Lung (tissue), 11 donors: ENCODE measurements at regions not wholly inside any gene's neighbourhood (a gene's known extent, or its start where the extent isn't known, plus 50 kb on each side); places are given as distances from the start of the nearest gene placed in this dataset.
A peak's percentile ranks its signal among the peaks of the same experiment; 100 is the strongest.

ENCODE experiments used
- ATAC-seq: fragments of 200-7000 bp; cut with Tn5 transposase; one replicate; pipeline ENCODE4 v1.9.1; 2020; ENCODE audit warnings: moderate number of reproducible peaks; ENCODE audit not compliant: insufficient read depth, low FRiP score
- DNase-seq, 3 donors: peaks; one replicate each; pipeline ENCODE4 v3.0.0-alpha.2; 2013 to 2017
- H3K27ac ChIP-seq, 2 donors: one replicate each; pipeline ENCODE4 v1.5.1; 2013; ENCODE audit warnings: mild to moderate bottlenecking in 2 of 2, moderate library complexity in 2 of 2, control low read depth in 1 of 2, inconsistent platforms in 1 of 2, low read depth in 1 of 2, low read length in 1 of 2
- H3K27me3 ChIP-seq, 3 donors: one replicate each; pipeline ENCODE4 v1.5.1; 2013; ENCODE audit warnings: low read length in 2 of 3; ENCODE audit not compliant: control insufficient read depth in 3 of 3, insufficient read depth in 3 of 3
- H3K36me3 ChIP-seq, 4 donors: one replicate each; pipeline ENCODE4 v1.5.1; 2013; ENCODE audit warnings: low read length in 4 of 4, mild to moderate bottlenecking in 1 of 4, moderate library complexity in 1 of 4; ENCODE audit not compliant: control insufficient read depth in 4 of 4, insufficient read depth in 4 of 4
- H3K4me1 ChIP-seq, 5 donors: one replicate each; pipeline ENCODE4 v1.5.1; 2013; ENCODE audit warnings: low read length in 5 of 5, mild to moderate bottlenecking in 2 of 5, moderate library complexity in 1 of 5; ENCODE audit not compliant: control insufficient read depth in 5 of 5, insufficient read depth in 5 of 5
- H3K4me3 ChIP-seq: one replicate; pipeline ENCODE4 v1.5.1; 2013; ENCODE audit warnings: mild to moderate bottlenecking, control low read depth, moderate library complexity
- H3K9ac ChIP-seq, 2 donors: one replicate each; pipeline ENCODE4 v1.5.1; 2013; ENCODE audit warnings: low read length in 2 of 2, control low read depth in 1 of 2; ENCODE audit not compliant: insufficient read depth in 1 of 2
- H3K9me3 ChIP-seq, 4 donors: one replicate each; pipeline ENCODE4 v1.5.1; 2013; ENCODE audit warnings: low read length in 3 of 4, mild to moderate bottlenecking in 1 of 4, moderate library complexity in 1 of 4; ENCODE audit not compliant: control insufficient read depth in 4 of 4, insufficient read depth in 3 of 4
- CTCF ChIP-seq: IDR thresholded peaks from 2 replicates; pipeline ENCODE4 v1.5.1; 2012; ENCODE audit warnings: mild to moderate bottlenecking; ENCODE audit errors: control extremely low read depth, extremely low read depth
- WGBS, 2 donors: extraction: QIAGEN DNeasy Blood & Tissue Kit; methylation state at CpG; one replicate each; pipeline ENCODE4 v1.1.7; 2013; 5-methylcytosine and 5-hydroxymethylcytosine counted together
- donor health status: control.
- donor health status: control.
- donor health status: Bipolar disorder and iron deficiency.
- donor health status: healthy.
- donor health status: DM: yes; HTN: yes; CAD: no.

GRCh38 chr17:71084219-71084618 is 914.9 kb downstream of the KCNJ2 start:
- H3K36me3 ChIP-seq: no peaks in the 10 kb centered on the region
- ATAC-seq (no peak), DNase-seq (no peak)
- TF ChIP-seq CTCF: no peak
- H3K27me3 ChIP-seq: no peaks in the 10 kb centered on the region
- H3K9ac ChIP-seq: no peak overlapping the region
- 44 to 54% methylated on average over 5 of the region's 5 CpGs for WGBS, 2 donors
- H3K4me3 ChIP-seq: no peak overlapping the region
- no peaks in the 10 kb centered on the region for H3K9me3 ChIP-seq
- no peak overlapping the region for H3K27ac ChIP-seq
- H3K4me1 ChIP-seq: no peaks in the 10 kb centered on the region

GRCh38 chr17:71084838-71085237 is 915.5 kb downstream of the KCNJ2 start:
- Histone ChIP-seq H3K4me1 (no peaks in the 10 kb centered on the region), H3K9me3 (no peaks in the 10 kb centered on the region), H3K4me3 (no peak overlapping the region), H3K9ac (no peak overlapping the region), H3K27ac (no peak overlapping the region), H3K27me3 (no peaks in the 10 kb centered on the region), H3K36me3 (no peaks in the 10 kb centered on the region)
- 95 to 97% methylated on average over 3 of the region's 3 CpGs for WGBS, 2 donors
- TF ChIP-seq CTCF: no peak
- no peak for DNase-seq
- ATAC-seq: no peak

GRCh38 chr17:71085238-71086033 is 916.1 kb downstream of the KCNJ2 start:
- Histone ChIP-seq H3K9ac (no peak overlapping the region), H3K4me1 (no peaks in the 10 kb centered on the region), H3K27me3 (no peaks in the 10 kb centered on the region), H3K4me3 (no peak overlapping the region), H3K27ac (no peak overlapping the region), H3K36me3 (no peaks in the 10 kb centered on the region), H3K9me3 (no peaks in the 10 kb centered on the region)
- 67 to 73% methylated on average over 5 of the region's 5 CpGs for WGBS, 2 donors
- no peak for TF ChIP-seq CTCF
- ATAC-seq (no peak), DNase-seq (peak in 1 of 3 donors; percentile 6)

- Histone ChIP-seq H3K27me3 (no peaks in the 10 kb centered on the region), H3K9me3 (no peaks in the 10 kb centered on the region), H3K4me3 (no peak overlapping the region), H3K4me1 (no peaks in the 10 kb centered on the region), H3K27ac (no peak overlapping the region), H3K9ac (no peak overlapping the region), H3K36me3 (no peaks in the 10 kb centered on the region)
- peak in 2 of 3 donors; percentile 52 to 54 for DNase-seq
- WGBS, 2 donors: 46 to 49% methylated on average over 1 of the region's 1 CpG
- no peak for TF ChIP-seq CTCF
- no peak for ATAC-seq
Observed at GRCh38 chr17:71089431-71089830, 920.1 kb downstream of the KCNJ2 start.
